HCT116 (cell line): ENCODE measurements at regions not wholly inside any gene's neighbourhood (a gene's known extent, or its start where the extent isn't known, plus 50 kb on each side); places are given as distances from the start of the nearest gene placed in this dataset.

ENCODE experiments used
- EGR1 ChIP-seq: IDR thresholded peaks from 2 replicates; pipeline ENCODE4 v1.6.1; 2012; ENCODE audit warnings: low read depth
- ELF1 ChIP-seq: IDR thresholded peaks from 2 replicates; pipeline ENCODE4 v1.6.1; 2012; ENCODE audit warnings: low read depth, borderline replicate concordance
- EZH2phosphoT487 ChIP-seq: fragments of 200-600 bp; IDR thresholded peaks from 2 replicates; pipeline ENCODE4 v1.6.1; 2018; ENCODE audit warnings: antibody characterized with exemption, borderline replicate concordance
- FOSL1 ChIP-seq: IDR thresholded peaks from 2 replicates; pipeline ENCODE4 v1.6.1; 2012; ENCODE audit warnings: low read depth
- JUND ChIP-seq: IDR thresholded peaks from 2 replicates; pipeline ENCODE4 v1.6.1; 2012
- POLR2A ChIP-seq: IDR thresholded peaks from 2 replicates; pipeline ENCODE4 v1.7.0; 2011; ENCODE audit warnings: borderline replicate concordance; ENCODE audit not compliant: insufficient read depth, insufficient read length; ENCODE audit errors: extremely low read depth
- POLR2AphosphoS5 ChIP-seq: IDR thresholded peaks from 2 replicates; pipeline ENCODE4 v1.6.1; 2011; ENCODE audit warnings: mild to moderate bottlenecking, low read depth, low read length, moderate library complexity
- RAD21 ChIP-seq: IDR thresholded peaks from 2 replicates; pipeline ENCODE4 v1.6.1; 2012; ENCODE audit warnings: low read depth, mild to moderate bottlenecking
- REST ChIP-seq: IDR thresholded peaks from 2 replicates; pipeline ENCODE4 v1.6.1; 2012; ENCODE audit warnings: low read depth
- SIN3A ChIP-seq: IDR thresholded peaks from 2 replicates; pipeline ENCODE4 v1.6.1; 2012; ENCODE audit warnings: low read depth
- SP1 ChIP-seq: IDR thresholded peaks from 2 replicates; pipeline ENCODE4 v1.6.1; 2012; ENCODE audit warnings: low read depth
- SRF ChIP-seq: IDR thresholded peaks from 2 replicates; pipeline ENCODE4 v1.6.1; 2012; ENCODE audit warnings: low read depth
- YY1 ChIP-seq: IDR thresholded peaks from 2 replicates; pipeline ENCODE4 v1.6.1; 2011; ENCODE audit warnings: low read length, low read depth, moderate library complexity, mild to moderate bottlenecking; ENCODE audit not compliant: insufficient replicate concordance; ENCODE audit errors: extremely low read depth
- TF ChIP-seq, protein P1 (sequence below), 3 experiments: fragments of 200-600 bp in 1 of 3; sonication (generic) in 1 of 3; IDR thresholded peaks in 2 of 3; conservative IDR thresholded peaks in 1 of 3; 2 replicates each; pipeline ENCODE4 v1.5.1; 2012 to 2017; ENCODE audit warnings: low read depth in 2 of 3, low read length in 2 of 3, antibody characterized with exemption in 1 of 3, borderline replicate concordance in 1 of 3, control low read depth in 1 of 3, mild to moderate bottlenecking in 1 of 3, mixed read lengths in 1 of 3, mixed run types in 1 of 3, moderate library complexity in 1 of 3; ENCODE audit not compliant: insufficient read depth in 1 of 3

DNA sequence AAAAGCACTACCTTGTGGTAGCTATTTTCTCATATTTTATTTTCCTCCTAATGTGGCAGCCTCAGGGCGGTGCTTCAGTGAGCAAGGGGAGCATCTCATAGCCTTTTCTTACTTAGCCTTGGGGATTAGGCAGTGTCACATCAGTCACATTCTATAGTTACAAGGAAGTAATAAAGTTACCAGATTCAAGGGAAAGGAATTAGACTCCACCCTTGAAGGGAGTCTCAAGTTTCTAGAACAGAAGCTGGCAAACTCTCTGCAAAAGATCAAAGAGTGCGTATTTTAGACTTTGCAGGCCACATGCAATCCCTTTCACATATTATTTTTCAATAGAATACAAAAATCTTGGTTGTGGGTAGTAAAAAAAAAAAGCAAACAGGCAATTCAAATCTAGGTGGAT lies 350.4 kb downstream of the AMY1C start:
- TF ChIP-seq, protein P1, sequence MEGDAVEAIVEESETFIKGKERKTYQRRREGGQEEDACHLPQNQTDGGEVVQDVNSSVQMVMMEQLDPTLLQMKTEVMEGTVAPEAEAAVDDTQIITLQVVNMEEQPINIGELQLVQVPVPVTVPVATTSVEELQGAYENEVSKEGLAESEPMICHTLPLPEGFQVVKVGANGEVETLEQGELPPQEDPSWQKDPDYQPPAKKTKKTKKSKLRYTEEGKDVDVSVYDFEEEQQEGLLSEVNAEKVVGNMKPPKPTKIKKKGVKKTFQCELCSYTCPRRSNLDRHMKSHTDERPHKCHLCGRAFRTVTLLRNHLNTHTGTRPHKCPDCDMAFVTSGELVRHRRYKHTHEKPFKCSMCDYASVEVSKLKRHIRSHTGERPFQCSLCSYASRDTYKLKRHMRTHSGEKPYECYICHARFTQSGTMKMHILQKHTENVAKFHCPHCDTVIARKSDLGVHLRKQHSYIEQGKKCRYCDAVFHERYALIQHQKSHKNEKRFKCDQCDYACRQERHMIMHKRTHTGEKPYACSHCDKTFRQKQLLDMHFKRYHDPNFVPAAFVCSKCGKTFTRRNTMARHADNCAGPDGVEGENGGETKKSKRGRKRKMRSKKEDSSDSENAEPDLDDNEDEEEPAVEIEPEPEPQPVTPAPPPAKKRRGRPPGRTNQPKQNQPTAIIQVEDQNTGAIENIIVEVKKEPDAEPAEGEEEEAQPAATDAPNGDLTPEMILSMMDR (IDR thresholded peaks at IDR 0.05 in 2 of 3, conservative IDR thresholded peaks at IDR 0.05 in 1 of 3; ENCODE audit: borderline replicate concordance in 1 of 3, insufficient read depth in 1 of 3, low read depth in 2 of 3, low read length in 2 of 3): no peak
- TF ChIP-seq EZH2phosphoT487: no peak
- TF ChIP-seq JUND: no peak
- TF ChIP-seq POLR2AphosphoS5: no peak
- TF ChIP-seq FOSL1: no peak
- no peak for TF ChIP-seq SRF
- no peak for TF ChIP-seq EGR1
- TF ChIP-seq YY1: no peak
- no peak for TF ChIP-seq REST
- TF ChIP-seq RAD21: no peak
- TF ChIP-seq ELF1: no peak
- no peak for TF ChIP-seq SP1
- no peak for TF ChIP-seq SIN3A
- TF ChIP-seq POLR2A: no peak
